ENCODE measurements at regions not wholly inside any gene's neighbourhood (a gene's known extent, or its start where the extent isn't known, plus 50 kb on each side); places are given as distances from the start of the nearest gene placed in this dataset.
"Not testable (repeated sequence)": the region's sequence is repeated elsewhere in the genome, so short reads cannot be mapped to it uniquely, and the experiment has no call there.

- DNase-seq: no peak
These were observed 172.6 kb upstream of the THSD7A start for GRCh38 chr7:12004581-12004980.

GRCh38 chr7:12007576-12007975, 175.6 kb upstream of the THSD7A start:
- DNase-seq: no peak

- no peak for DNase-seq
These were observed 182.0 kb upstream of the THSD7A start for GRCh38 chr7:12013983-12014382.

GRCh38 chr7:12016439-12016838, 184.4 kb upstream of the THSD7A start:
- no peak for DNase-seq

GRCh38 chr7:12017046-12017445, 185.0 kb upstream of the THSD7A start:
- DNase-seq: no peak

- DNase-seq: not testable (repeated sequence)
These were observed 189.1 kb upstream of the TMEM106B start for GRCh38 chr7:12022011-12022410.

GRCh38 chr7:12025246-12025645, 185.8 kb upstream of the TMEM106B start:
- DNase-seq: no peak

- DNase-seq: no peak
These were observed 182.6 kb upstream of the TMEM106B start for GRCh38 chr7:12028508-12028907.

- no peak for DNase-seq
These were observed 181.0 kb upstream of the TMEM106B start for GRCh38 chr7:12030116-12030515.

- DNase-seq: no peak
These were observed 179.9 kb upstream of the TMEM106B start for GRCh38 chr7:12031186-12031585.

- no peak for DNase-seq
These were observed 179.5 kb upstream of the TMEM106B start for GRCh38 chr7:12031638-12032037.

- no peak for DNase-seq
These were observed 178.9 kb upstream of the TMEM106B start for GRCh38 chr7:12032146-12032545.

- DNase-seq: not testable (repeated sequence)
These were observed 167.6 kb upstream of the TMEM106B start for GRCh38 chr7:12043457-12043856.

GRCh38 chr7:12052211-12052610, 158.9 kb upstream of the TMEM106B start:
- no peak for DNase-seq

GRCh38 chr7:12053561-12053960, 157.5 kb upstream of the TMEM106B start:
- DNase-seq: no peak

GRCh38 chr7:12054830-12055229, 156.3 kb upstream of the TMEM106B start:
- DNase-seq: no peak

GRCh38 chr7:12056381-12056780, 154.7 kb upstream of the TMEM106B start:
- no peak for DNase-seq

GRCh38 chr7:12056977-12057376, 154.1 kb upstream of the TMEM106B start:
- no peak for DNase-seq

- DNase-seq: no peak
These were observed 149.0 kb upstream of the TMEM106B start for GRCh38 chr7:12062062-12062461.

GRCh38 chr7:12064586-12065127, 146.4 kb upstream of the TMEM106B start:
- DNase-seq: no peak

- DNase-seq: no peak
These were observed 145.1 kb upstream of the TMEM106B start for GRCh38 chr7:12066004-12066403.

- DNase-seq: no peak
These were observed 144.6 kb upstream of the TMEM106B start for GRCh38 chr7:12066521-12066920.

- peak; percentile 19 to 51 for DNase-seq
These were observed 143.8 kb upstream of the TMEM106B start for GRCh38 chr7:12067156-12067831.

- DNase-seq: no peak
These were observed 141.3 kb upstream of the TMEM106B start for GRCh38 chr7:12069757-12070156.

All from right lung (tissue), 2 donors.